ENCODE measurements at regions not wholly inside any gene's neighbourhood (a gene's known extent, or its start where the extent isn't known, plus 50 kb on each side); places are given as distances from the start of the nearest gene placed in this dataset.
"Not testable (repeated sequence)": the region's sequence is repeated elsewhere in the genome, so short reads cannot be mapped to it uniquely, and the experiment has no call there.

GRCh38 chr7:29647020-29647654 is 83.5 kb downstream of the PRR15 start:
- no peak for ATAC-seq
- intact Hi-C loops (cut with DNase I): no loop called here

DNA sequence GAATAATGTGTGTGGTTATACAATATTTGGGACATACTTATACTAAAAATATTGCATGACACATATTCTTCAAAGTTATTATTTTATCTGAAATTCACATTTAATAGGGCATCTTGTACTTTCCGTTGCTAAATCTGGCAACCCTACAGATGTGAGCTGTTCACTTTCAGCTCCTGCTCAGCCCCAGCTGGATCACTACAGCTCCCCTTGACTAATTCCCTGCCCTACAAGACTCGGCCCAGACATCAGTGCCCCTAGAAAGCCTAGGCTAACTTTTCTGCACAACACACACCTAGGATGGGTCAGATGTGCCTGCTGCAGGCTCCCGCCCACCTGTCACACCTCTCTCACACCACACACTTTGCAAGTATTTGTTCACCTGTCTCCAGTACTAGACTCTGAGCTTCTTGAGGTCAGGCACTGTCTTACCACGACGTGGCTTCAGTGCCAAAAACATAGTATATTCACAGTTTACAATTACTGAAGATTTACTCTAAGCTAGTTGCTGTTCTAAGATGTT is 84.1 kb downstream of the PRR15 start:
- DNase-seq (ENCODE audit: missing footprints); intact Hi-C loops (cut with DNase I); ATAC-seq: not testable (repeated sequence)

More at GRCh38 chr7:29647020-29647654, 83.5 kb downstream of the PRR15 start:
- no peak for DNase-seq (ENCODE audit: missing footprints)

- intact Hi-C loops (cut with DNase I): no loop called here
- DNase-seq (ENCODE audit: missing footprints) (no peak), ATAC-seq (no peak)
Measured at GRCh38 chr7:29649028-29649716, 85.5 kb downstream of the PRR15 start.

DNA sequence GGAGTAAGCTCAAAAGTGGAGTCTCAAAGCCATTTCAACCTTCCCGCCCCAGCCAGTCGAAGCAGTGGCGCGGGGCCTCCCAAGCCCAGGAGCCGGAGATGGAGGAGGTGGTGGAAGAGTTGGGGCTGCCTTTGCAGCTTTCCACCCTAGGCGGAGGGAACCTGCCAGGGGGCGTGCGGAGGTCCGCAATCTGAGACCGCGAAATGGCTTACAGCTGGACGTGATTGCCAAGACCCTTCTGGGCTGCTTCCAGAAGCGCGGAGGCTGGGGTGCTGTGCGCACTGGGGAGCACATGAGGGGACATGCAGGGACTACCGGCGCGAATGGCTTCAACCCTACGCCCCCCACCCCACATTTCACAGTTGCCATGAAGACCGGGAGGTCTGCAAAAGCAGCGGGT is 86.2 kb downstream of the PRR15 start:
- ATAC-seq (no peak), DNase-seq (ENCODE audit: missing footprints) (no peak)
- intact Hi-C loops (cut with DNase I): no loop called here

DNA sequence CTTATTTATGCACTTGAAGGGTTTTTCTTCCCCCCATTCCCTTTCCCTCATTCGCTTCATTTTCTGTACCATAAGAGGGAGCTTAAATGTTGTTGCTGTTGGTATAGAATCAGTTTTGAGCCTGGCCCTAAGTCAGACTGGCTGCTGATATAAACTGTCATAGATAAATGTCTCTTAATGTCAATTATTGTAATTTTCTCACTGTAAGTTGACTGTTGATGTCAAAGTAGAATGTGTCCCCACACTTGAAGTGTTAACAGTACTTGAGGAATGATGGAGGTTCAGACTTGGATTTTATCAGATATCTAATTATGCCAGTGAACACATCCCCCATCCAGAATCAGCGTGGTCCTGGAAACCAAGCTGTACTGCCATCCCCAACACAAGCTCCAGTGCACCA is 87.8 kb downstream of the PRR15 start:
- intact Hi-C loops (cut with DNase I): no loop called here
- DNase-seq (ENCODE audit: missing footprints) (no peak), ATAC-seq (no peak)

DNA sequence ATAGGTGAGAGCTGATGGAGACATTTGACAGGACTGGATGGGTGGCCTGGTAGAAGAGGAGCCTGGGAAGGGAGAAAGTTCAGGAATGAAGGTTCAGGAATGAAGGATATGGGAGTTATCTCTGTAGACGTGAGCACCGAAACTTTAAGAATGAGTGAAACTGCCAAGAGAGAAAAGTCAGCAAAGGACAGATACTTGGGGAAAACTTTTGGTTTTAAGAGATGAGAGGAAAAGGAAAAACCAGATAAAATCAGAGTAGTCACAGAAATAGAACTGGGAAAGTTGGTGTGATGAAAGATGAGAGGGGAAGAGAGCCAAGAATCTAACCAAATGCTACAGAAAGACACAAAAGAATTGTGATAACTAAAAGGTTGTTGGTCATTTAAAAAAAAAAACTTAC is 88.9 kb downstream of the PRR15 start:
- no peak for DNase-seq (ENCODE audit: missing footprints)
- ATAC-seq: no peak
- intact Hi-C loops (cut with DNase I): no loop called here

- ATAC-seq; DNase-seq (ENCODE audit: missing footprints); intact Hi-C loops (cut with DNase I): not testable (repeated sequence)
Measured at GRCh38 chr7:29654340-29654739, 90.7 kb downstream of the PRR15 start.

- ATAC-seq (no peak), DNase-seq (ENCODE audit: missing footprints) (no peak)
- intact Hi-C loops (cut with DNase I): no loop called here
Measured at GRCh38 chr7:29657288-29657687, 93.7 kb downstream of the PRR15 start.

DNA sequence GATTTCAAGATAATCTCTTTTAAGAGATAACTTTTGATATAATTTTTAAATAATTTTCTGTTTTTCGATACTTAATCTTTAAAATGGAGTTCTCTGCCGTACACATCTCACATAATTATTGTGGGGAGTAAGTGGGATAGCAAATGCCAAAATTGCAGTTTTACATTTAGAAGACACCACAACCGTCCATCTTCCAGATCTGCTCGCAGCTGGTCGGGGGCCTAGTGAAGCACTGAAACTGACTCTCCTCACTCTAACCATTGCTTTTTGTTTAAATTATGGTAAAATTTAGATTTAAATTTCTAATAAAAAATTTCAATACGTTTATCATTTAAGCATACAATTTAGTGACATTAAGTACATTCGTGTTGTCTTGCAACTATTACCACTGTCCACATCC is 94.2 kb downstream of the PRR15 start:
- DNase-seq (ENCODE audit: missing footprints) (no peak), ATAC-seq (no peak)
- intact Hi-C loops (cut with DNase I): no loop called here

- DNase-seq (ENCODE audit: missing footprints); intact Hi-C loops (cut with DNase I); ATAC-seq: not testable (repeated sequence)
Measured at GRCh38 chr7:29659213-29659612, 95.6 kb downstream of the PRR15 start.

DNA sequence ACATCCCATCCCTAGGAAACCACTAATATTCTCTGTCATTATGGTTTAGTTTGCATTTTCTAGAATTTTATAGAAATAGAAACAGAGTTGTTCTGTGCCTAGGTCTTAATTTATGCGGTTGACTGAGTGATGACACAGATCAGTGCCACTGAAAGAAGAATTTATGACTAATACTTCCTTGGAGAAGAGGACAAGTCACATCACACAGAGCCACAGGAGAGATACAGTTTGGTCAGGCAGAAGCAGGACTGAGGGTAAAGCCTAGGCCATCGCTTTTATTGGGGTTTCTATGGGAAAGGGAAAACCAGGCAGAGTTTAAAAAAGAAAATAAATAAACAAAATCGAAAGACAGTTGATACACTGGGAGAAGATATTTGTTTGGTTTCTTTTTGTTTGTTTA is 99.3 kb downstream of the PRR15 start:
- ATAC-seq; DNase-seq (ENCODE audit: missing footprints); intact Hi-C loops (cut with DNase I): not testable (repeated sequence)

DNA sequence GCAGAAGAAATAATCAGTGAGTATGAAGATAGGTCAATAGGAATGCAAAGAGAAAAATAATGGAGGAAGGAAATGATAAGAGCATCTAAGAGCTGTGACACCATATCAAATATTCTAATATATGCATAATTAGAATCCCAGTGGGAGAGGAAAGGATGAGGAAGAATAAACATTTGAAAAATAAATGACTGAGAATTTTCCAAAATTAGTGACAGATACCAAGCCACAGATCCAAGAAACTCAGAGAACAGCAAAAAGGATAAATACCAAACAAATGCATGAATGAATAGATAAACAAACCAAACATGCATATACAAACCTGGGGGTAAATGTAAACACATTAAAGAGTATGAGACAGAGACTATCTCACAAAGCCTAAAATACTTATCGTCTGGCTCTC is 101.4 kb downstream of the PRR15 start:
- intact Hi-C loops (cut with DNase I); ATAC-seq; DNase-seq (ENCODE audit: missing footprints): not testable (repeated sequence)

GRCh38 chr7:29667096-29667669 is 103.5 kb downstream of the PRR15 start:
- intact Hi-C loops (cut with DNase I); ATAC-seq; DNase-seq (ENCODE audit: missing footprints): not testable (repeated sequence)

DNA sequence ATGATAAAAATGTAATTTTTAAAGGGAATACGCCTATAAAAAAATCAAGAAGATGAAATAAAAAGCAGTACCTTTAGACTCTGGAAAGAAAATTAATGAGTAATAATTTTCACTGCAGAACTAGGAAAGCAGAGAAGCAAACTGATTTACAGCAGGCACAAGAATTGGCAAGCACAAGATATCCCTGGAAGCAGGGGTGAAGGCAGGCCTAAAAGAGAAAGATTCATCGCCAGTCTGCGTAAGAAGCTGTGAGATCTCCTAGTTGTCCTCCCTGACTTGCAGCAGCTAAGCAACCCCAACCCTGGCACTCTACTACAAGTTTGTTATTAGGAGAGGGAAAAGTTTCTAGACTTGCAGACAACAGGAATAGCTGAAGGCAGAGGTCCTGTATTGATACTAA is 107.7 kb downstream of the PRR15 start:
- ATAC-seq; intact Hi-C loops (cut with DNase I); DNase-seq (ENCODE audit: missing footprints): not testable (repeated sequence)

- DNase-seq (ENCODE audit: missing footprints); intact Hi-C loops (cut with DNase I); ATAC-seq: not testable (repeated sequence)
Measured at GRCh38 chr7:29673635-29674034, 110.0 kb downstream of the PRR15 start.

- intact Hi-C loops (cut with DNase I); ATAC-seq; DNase-seq (ENCODE audit: missing footprints): not testable (repeated sequence)
Measured at GRCh38 chr7:29674626-29675025, 111.0 kb downstream of the PRR15 start.

GRCh38 chr7:29677254-29677653 is 113.6 kb downstream of the PRR15 start:
- DNase-seq (ENCODE audit: missing footprints); ATAC-seq; intact Hi-C loops (cut with DNase I): not testable (repeated sequence)

DNA sequence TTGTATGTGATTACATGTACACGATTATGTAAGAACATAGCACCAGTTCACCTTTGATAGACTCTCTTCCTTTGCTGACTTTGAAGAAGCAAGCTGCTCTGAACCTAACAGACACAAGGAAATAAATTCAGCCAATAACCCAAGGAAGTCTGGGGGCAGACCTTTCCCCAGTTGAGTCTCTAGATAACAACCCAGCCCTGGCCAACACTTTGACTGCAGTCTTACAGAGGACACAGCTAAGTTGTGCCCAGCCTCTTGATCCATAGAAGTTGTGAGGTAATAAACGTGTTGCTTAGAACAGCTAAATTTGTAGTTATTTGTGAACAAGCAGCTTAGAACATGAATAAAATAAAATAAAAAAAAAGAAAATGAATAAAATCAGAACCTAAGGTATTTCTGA is 116.3 kb downstream of the PRR15 start:
- intact Hi-C loops (cut with DNase I); ATAC-seq; DNase-seq (ENCODE audit: missing footprints): not testable (repeated sequence)

DNA sequence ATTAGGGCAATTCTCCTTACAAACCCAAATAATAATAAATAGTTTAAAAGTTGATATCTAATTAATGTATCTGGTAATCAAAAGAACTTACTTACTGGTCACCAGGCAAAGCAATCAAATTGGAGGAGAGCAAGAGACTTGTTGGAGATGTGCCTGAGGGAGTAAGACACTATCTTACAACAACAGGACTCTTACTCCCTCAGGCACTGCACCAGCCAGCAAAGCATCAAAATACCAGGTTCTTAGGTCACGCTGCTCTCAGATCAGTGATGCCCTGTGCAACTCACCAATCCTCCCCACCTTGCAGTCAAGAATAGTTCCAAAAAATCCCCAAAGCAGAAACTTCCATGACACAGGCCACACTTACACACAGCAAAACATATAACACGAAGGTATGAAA is 117.0 kb downstream of the PRR15 start:
- DNase-seq (ENCODE audit: missing footprints); intact Hi-C loops (cut with DNase I); ATAC-seq: not testable (repeated sequence)
